Right lobe of liver (tissue), 4 donors: ENCODE measurements at regions not wholly inside any gene's neighbourhood (a gene's known extent, or its start where the extent isn't known, plus 50 kb on each side); places are given as distances from the start of the nearest gene placed in this dataset.

ENCODE experiments used
- CTCF ChIP-seq, 4 donors: fragments of 200-600 bp in 3 of 4; fragments of 450-650 bp in 1 of 4; IDR thresholded peaks; one replicate each; pipeline versions ENCODE4 v1.5.1 to v1.8.0; 2016 to 2022; ENCODE audit warnings: antibody characterized with exemption in 4 of 4, mild to moderate bottlenecking in 2 of 4
- POLR2A ChIP-seq: fragments of 450-650 bp; IDR thresholded peaks from one replicate; pipeline ENCODE4 v1.6.1; 2017; ENCODE audit warnings: antibody characterized with exemption, mild to moderate bottlenecking
- donor health status: DM: no; HTN: no; CAD: no.
- donor health status: DM: no; HTN: no; CAD: no.
- donor health status: DM: no; HTN: yes; CAD: no.

GRCh38 chr6:8944548-8944947 lies 509.2 kb upstream of the SLC35B3 start:
- no peak for TF ChIP-seq CTCF (IDR thresholded peaks at IDR 0.05)
- no peak for TF ChIP-seq POLR2A
